ENCODE measurements at regions not wholly inside any gene's neighbourhood (a gene's known extent, or its start where the extent isn't known, plus 50 kb on each side); places are given as distances from the start of the nearest gene placed in this dataset.
"Not testable (repeated sequence)": the region's sequence is repeated elsewhere in the genome, so short reads cannot be mapped to it uniquely, and the experiment has no call there.

- DNase-seq (ENCODE audit: low read depth in 2 of 2) = no peak
Measured at GRCh38 chr9:110086537-110086936, 121.4 kb downstream of the C9orf152 start.

DNA sequence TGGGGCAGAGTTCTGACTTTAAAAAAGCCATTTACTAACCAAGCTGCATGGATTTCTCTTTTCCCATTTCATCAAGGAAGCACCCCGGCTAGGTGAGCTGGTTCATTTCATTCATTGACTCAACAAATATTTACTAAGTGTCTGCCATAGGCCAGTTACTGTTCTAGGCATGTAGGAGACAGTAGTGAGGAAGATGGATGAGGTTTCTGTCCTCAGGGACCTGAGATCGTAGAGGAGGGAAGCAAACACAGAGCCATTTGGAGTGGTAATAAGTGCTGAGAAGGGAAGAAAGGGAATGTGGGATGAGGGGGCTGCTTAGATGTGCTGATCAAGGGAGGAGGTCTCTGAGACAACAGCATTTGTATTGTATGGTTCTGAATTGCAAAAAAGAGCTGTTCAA, 120.4 kb downstream of the C9orf152 start:
- DNase-seq (ENCODE audit: low read depth in 2 of 2) = no peak

DNA sequence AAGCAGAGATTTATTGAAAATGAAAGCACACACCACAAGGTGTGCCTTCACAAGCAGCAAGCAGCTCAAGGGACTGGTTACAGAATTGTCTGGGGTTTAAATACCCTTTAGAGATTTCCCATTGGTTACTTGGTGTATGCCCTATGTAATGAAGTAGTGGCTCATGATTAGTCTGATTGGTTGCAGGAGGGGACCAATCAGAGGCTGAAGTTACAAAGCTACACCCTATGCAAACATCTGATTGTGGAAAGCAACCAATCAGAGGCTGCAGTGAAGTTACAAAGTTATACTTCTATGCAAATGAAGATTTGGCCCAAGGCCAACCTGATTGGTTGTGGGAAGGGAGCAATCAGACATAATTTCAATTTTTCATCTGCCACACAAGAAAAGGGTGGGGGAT, 119.9 kb downstream of the C9orf152 start:
- DNase-seq (ENCODE audit: low read depth in 2 of 2) = peak; percentile 54 to 65

DNA sequence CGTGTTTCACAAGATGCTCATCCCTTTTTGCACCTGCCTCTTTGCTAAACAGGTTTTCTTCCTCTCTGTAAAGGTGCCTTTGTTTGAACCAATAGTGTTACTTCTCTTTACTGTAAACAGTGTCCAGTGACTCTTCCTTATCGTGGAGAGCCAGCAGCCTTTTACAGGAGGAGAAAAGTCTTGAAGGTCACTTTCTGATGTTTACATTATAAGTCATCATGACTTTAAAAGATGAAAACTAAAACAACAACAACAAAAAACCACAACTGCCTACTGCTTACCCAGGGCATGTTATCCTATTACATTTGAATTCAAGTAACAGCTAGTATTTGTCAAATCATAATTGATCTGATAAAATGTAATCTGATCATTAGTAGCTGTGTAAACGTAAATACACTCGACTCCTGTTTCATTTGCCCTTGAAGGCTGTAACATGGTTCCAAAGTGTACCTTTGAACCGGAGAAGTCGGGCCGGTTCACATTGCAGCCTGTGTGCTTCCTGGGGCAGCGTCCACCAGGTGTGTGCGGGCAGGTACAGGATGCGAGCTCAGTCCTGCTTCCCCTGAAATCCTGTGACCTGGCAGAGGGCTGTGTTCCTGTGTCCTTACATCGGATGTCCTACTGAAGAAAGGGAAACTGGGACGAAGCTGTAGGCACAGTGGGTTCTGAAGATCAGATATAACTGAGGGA, 118.1 kb downstream of the C9orf152 start:
- no peak for DNase-seq (ENCODE audit: low read depth in 2 of 2)

- DNase-seq (ENCODE audit: low read depth in 2 of 2) = no peak
Measured at GRCh38 chr9:110092792-110093191, 115.2 kb downstream of the C9orf152 start.

- DNase-seq (ENCODE audit: low read depth in 2 of 2) = no peak
Measured at GRCh38 chr9:110093417-110093816, 114.5 kb downstream of the C9orf152 start.

DNA sequence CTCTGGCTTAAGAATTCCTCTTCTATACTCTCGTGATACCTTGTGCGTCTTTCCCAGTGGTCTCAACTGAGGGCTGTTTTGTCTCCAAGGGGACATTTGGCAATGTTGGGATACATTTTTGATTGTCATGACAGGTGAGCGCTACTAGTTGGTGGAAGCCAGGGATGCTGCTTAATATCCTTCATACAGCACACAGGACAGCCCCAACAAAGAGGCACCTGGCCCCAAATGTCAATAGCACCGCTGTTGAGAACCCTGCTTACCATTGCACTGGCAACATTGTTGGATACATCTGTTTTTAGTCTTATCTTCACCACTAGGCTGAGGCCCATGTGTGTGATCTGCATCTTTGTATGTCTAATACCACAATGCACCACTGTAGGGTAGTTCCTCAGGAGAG, 114.1 kb downstream of the C9orf152 start:
- DNase-seq (ENCODE audit: low read depth in 2 of 2) = no peak

- DNase-seq (ENCODE audit: low read depth in 2 of 2) = no peak
Measured at GRCh38 chr9:110095161-110095595, 112.8 kb downstream of the C9orf152 start.

- no peak for DNase-seq (ENCODE audit: low read depth in 2 of 2)
Measured at GRCh38 chr9:110095776-110096175, 112.2 kb downstream of the C9orf152 start.

- not testable (repeated sequence) for DNase-seq (ENCODE audit: low read depth in 2 of 2)
Measured at GRCh38 chr9:110096674-110097073, 111.3 kb downstream of the C9orf152 start.

- DNase-seq (ENCODE audit: low read depth in 2 of 2) = no peak
Measured at GRCh38 chr9:110099236-110100095, 108.5 kb downstream of the C9orf152 start.

- peak in 1 of 2 donors; percentile 24 for DNase-seq (ENCODE audit: low read depth in 2 of 2)
Measured at GRCh38 chr9:110101531-110102161, 106.3 kb downstream of the C9orf152 start.

- no peak for DNase-seq (ENCODE audit: low read depth in 2 of 2)
Measured at GRCh38 chr9:110103257-110103656, 104.7 kb downstream of the C9orf152 start.

DNA sequence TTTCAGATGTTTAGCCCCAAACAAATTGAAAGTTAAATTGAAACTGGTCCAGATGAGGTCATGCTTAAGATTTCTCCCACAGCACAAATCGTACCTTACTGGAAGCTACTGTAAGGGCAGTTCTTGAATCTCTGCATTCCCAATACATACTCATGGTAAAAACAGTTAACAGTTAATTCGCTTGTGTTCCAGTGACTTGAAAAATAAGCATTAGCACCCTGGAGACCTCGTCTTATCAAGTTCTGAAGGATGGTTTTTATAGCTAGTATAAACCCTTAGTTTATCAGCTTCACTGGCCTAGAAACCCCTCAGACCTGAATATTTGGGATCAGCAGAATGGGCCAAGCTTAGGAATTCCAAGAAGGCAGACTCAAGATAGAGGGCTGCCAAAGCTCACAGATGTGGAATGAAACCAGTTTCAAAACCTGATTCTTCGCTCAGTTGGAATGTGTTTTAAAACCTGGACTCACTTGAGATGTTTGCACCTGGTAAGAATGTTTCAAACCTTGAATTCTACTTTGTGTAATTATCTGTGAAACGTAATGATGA, 103.6 kb downstream of the C9orf152 start:
- no peak for DNase-seq (ENCODE audit: low read depth in 2 of 2)

GRCh38 chr9:110105107-110105506, 102.9 kb downstream of the C9orf152 start:
- DNase-seq (ENCODE audit: low read depth in 2 of 2) = peak in 1 of 2 donors; percentile 70

DNA sequence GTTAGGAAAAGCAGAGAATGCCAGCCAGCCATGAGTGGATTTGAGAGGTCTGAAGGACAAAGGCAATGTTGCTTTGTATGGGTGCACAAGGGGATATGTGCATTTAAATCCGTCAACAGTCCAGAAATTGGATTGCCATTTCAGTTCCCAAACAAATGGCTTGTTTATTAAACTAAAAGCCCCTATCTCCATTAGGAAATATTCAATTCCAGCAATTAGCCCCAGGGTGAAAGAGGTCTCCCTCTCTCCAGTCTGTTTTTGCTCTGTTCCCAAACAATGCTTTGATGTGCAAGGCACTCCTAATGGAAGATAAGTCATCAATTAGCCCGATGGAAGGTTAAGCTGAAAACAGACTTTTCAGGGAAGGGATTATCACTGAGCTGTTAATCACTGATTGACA, 101.3 kb downstream of the C9orf152 start:
- no peak for DNase-seq (ENCODE audit: low read depth in 2 of 2)

DNA sequence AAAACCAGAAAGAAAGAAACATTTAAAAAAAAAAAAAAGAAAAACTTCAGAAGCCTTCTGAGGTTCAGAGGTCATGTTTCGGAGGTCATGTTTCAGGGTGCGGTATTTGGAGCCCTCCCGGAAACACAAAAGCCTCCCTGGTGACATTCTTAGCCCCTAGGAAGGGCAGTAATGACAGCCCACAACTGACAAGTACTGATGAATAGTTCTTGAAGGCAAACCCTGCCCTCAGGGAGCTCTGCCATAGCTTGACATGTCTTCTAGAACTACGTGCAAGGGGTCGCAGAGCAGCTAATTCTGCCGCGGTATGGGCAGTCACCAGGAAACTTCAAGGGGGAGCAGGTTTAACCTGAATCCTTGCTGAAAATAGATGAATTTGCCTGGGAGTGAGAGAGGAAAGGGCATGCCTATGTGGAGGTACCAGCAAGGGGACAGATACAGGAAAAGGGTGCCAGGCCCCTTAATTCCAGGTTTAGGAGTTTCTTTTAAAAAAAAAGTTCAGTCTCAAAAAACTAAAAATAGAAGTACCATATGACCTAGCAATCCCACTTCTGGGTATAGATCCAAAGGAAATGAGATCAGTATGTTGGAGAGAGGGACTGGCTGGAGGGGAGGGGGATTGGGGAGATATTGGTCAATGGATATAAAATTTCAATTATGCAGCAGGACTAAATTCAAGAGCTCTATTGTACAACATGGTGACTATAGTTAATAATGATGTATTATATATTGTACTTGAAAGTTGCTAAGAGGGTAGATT, 98.4 kb downstream of the C9orf152 start:
- DNase-seq (ENCODE audit: low read depth in 2 of 2) = peak in 1 of 2 donors; percentile 45

DNA sequence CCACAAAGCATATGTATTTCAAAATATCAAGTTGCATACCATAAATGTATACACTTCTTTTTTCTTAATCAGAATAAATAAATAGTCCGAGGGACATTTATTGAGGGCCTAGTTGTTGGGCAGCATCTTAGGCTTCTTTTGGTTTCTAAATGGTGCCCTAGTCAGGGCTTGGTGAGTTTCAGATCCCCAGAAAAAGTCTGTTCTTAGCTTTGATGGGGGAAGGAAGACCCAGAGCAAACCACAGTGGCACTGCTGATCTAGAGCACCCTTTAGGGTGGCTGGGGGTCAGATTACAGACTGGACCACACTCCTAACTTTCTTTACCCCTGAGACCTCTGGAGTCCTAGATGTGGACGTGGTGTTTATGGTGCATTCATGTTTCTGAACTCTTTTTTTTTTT, 97.8 kb downstream of the C9orf152 start:
- DNase-seq (ENCODE audit: low read depth in 2 of 2) = no peak

- DNase-seq (ENCODE audit: low read depth in 2 of 2) = no peak
Measured at GRCh38 chr9:110111868-110112267, 96.1 kb downstream of the C9orf152 start.

DNA sequence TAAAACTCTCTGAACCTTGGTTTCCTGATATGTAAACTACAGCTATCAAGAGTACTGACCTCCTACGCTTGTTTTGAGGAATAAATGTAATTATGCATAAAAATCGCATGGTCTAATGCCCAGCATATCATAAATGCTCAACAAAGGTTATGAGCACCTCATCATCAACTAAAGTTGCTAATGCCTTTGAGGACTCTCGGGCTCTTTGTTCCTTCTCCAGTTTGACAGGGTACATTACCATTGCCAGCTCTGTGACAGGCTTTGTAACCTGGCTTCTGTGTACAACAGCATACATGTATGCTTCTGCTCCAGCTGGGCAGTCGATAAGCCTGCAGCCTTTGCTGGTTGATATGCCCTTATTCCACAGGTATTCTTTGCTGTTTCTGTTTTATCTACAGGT, 95.2 kb downstream of the C9orf152 start:
- no peak for DNase-seq (ENCODE audit: low read depth in 2 of 2)

Data from lung microvascular endothelial cell (primary cell).